ENCODE measurements at regions not wholly inside any gene's neighbourhood (a gene's known extent, or its start where the extent isn't known, plus 50 kb on each side); places are given as distances from the start of the nearest gene placed in this dataset.

DNA sequence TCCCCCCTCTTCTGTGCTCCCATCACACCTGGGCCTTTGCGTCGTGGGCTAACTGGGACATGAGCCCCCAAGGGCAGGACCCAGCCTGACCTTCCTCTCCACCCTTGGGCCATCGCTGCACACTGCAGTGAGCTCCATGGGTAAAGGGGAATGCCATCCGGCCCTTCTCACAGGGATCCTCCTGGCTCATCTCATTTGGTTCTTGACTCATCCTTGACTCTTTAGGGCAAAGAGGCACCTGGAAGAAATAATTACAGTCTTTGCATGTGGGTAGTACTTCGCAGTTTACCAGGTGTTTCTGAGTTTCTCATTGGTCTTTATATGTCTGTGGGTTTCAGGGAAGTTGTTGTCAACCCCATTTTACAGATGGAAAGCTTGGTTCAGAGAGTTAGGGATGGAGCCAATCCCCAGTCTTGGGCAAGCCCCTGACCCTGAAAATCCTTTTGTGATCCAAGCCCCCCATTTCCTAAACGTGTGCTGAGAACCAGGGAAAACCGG, 59.3 kb upstream of the ID3 start:
- H4K20me1 ChIP-seq (replicated peaks in 1 of 2; ENCODE audit: control insufficient read depth in 1 of 2, insufficient read depth in 2 of 2, low read length in 2 of 2) = no peaks in the 10 kb centered on the region
- peak overlapping the region in 1 of 2 experiments; percentile 43; a peak in 1 of 4 replicates for H3K4me2 ChIP-seq (ENCODE audit: insufficient read depth in 1 of 2, low read depth in 2 of 2, low read length in 2 of 2)
- no peak for TF ChIP-seq SRF (IDR thresholded peaks at IDR 0.05; ENCODE audit: low read depth, low read length)
- H3K14ac ChIP-seq (ENCODE audit: insufficient read length) = no peak overlapping the region
- H3K4ac ChIP-seq (replicated peaks; ENCODE audit: insufficient read length, low read depth, low read length) = no peak overlapping the region
- CTCF ChIA-PET (ENCODE audit: partially characterized antibody) = interaction anchor here (0.6 to 6.7 kb wide), 8 partner anchors 12 to 74 kb away, joined by 3 to 67 read pairs (median 4); partner anchors contain the start of gene RPL11
- H2BK20ac ChIP-seq (ENCODE audit: low read length) = peak overlapping the region; percentile 81; the same call in 1 of the 2 replicates
- H3K27me3 ChIP-seq (replicated peaks in 1 of 4; ENCODE audit: control insufficient read depth in 3 of 4, extremely low read depth in 1 of 4, insufficient read depth in 3 of 4, low read length in 3 of 4) = peaks cover 0 to 19% (median 13%) of the 10 kb centered on the region in 4 experiments; a peak in 5 of 7 replicates
- no peak overlapping the region for H2AFZ ChIP-seq (ENCODE audit: low read length)
- no peak overlapping the region for H2BK120ac ChIP-seq (replicated peaks; ENCODE audit: low read depth, low read length)
- peaks cover 4 to 17% (median 9%) of the 10 kb centered on the region in 4 experiments; a peak in 6 of 7 replicates for H3K4me1 ChIP-seq (replicated peaks in 1 of 4; ENCODE audit: control insufficient read depth in 3 of 4, insufficient read depth in 4 of 4, low read length in 3 of 4)
- 79% methylated on average over 7 of the region's 7 CpGs; no CpG with 5 or more reads in 1 of the 2 experiments for WGBS, 2 experiments (ENCODE audit: extremely low coverage in 1 of 2, insufficient coverage in 1 of 2, insufficient read length in 1 of 2, insufficient replicate concordance in 2 of 2, low coverage in 1 of 2, low lambda C conversion rate in 2 of 2, missing lambda C conversion rate in 1 of 2)
- no peak overlapping the region for H4K5ac ChIP-seq (ENCODE audit: insufficient read length, low read depth, low read length)
- H3K9ac ChIP-seq (replicated peaks in 1 of 4; ENCODE audit: extremely low read depth in 1 of 4, low read depth in 3 of 4, low read length in 3 of 4) = no peak overlapping the region
- H2BK5ac ChIP-seq (ENCODE audit: low read depth, low read length) = no peak overlapping the region
- H2BK12ac ChIP-seq (ENCODE audit: low read depth, low read length) = 0 out of 2 replicates have a peak overlapping the region, but pooled peaks have one; percentile 35
- no peak overlapping the region for H3K4me3 ChIP-seq (ENCODE audit: extremely low read depth in 1 of 4, insufficient read depth in 2 of 4, low read depth in 3 of 4, low read length in 4 of 4)
- no peaks in the 10 kb centered on the region for H3K36me3 ChIP-seq (ENCODE audit: control insufficient read depth in 2 of 4, insufficient read depth in 4 of 4, low read length in 3 of 4)
- no peaks in the 10 kb centered on the region for H3K9me3 ChIP-seq (ENCODE audit: insufficient read depth in 2 of 2, low read depth in 1 of 2, low read length in 1 of 2)
- no peak overlapping the region for H4K91ac ChIP-seq (replicated peaks; ENCODE audit: insufficient read length, low read length)
- H3K79me2 ChIP-seq (ENCODE audit: control insufficient read depth in 1 of 2, insufficient read depth in 2 of 2, low read length in 2 of 2) = no peaks in the 10 kb centered on the region
- POLR2A ChIA-PET (ENCODE audit: partially characterized antibody) = interaction anchor here (0.9 to 6.5 kb wide), 11 partner anchors 8 to 73 kb away, joined by 3 to 47 read pairs (median 5); partner anchors contain the start of gene RPL11
- peak overlapping the region; percentile 73; the same call in 1 of the 2 replicates for H2BK15ac ChIP-seq (ENCODE audit: low read length)
- no peaks in the 10 kb centered on the region for H3K79me1 ChIP-seq (ENCODE audit: low read depth, low read length)
- no peak overlapping the region for H3K56ac ChIP-seq (replicated peaks; ENCODE audit: insufficient read length, low read depth, low read length)
- 0 out of 2 replicates have a peak overlapping the region, but pooled peaks have one; percentile 48 for H3K18ac ChIP-seq (ENCODE audit: extremely low read depth, low read length)
- no peaks in the 10 kb centered on the region; the same call in 1 of the 2 replicates for H3K23me2 ChIP-seq (ENCODE audit: low read depth, low read length)
- no peak overlapping the region for H3K27ac ChIP-seq (ENCODE audit: low read depth, low read length)
- H2AK5ac ChIP-seq (ENCODE audit: low read depth, low read length) = peak overlapping the region; percentile 46; the same call in 1 of the 2 replicates
- no peak for FAIRE-seq
- H4K8ac ChIP-seq (ENCODE audit: extremely low read depth, insufficient read depth, low read length) = no peak overlapping the region
- no peak overlapping the region for H3K23ac ChIP-seq (ENCODE audit: insufficient read length)
- no peak for DNase-seq (ENCODE audit: low read depth in 1 of 2, low spot score in 2 of 2)

All from H1 (cell line).